Vagina (tissue), 2 donors: ENCODE measurements at regions not wholly inside any gene's neighbourhood (a gene's known extent, or its start where the extent isn't known, plus 50 kb on each side); places are given as distances from the start of the nearest gene placed in this dataset.

Experiments
- CTCF ChIP-seq, 3 experiments: fragments of 450-650 bp in 2 of 3; fragments of 200-600 bp in 1 of 3; sonication (generic) in 1 of 3; IDR thresholded peaks; one replicate each; pipeline ENCODE4 v1.5.1; 2017 to 2019; ENCODE audit warnings: antibody characterized with exemption in 3 of 3, mild to moderate bottlenecking in 2 of 3, moderate library complexity in 2 of 3
- POLR2A ChIP-seq, 2 donors: fragments of 450-650 bp; IDR thresholded peaks; one replicate each; pipeline ENCODE4 v1.6.1; 2017; ENCODE audit warnings: antibody characterized with exemption in 2 of 2, mild to moderate bottlenecking in 2 of 2, moderate library complexity in 2 of 2
- POLR2AphosphoS5 ChIP-seq, 2 donors: sonication (generic); formaldehyde crosslinking; IDR thresholded peaks; one replicate each; pipeline ENCODE4 v1.9.0; 2017; ENCODE audit warnings: antibody characterized with exemption in 2 of 2, mild to moderate bottlenecking in 2 of 2, low read depth in 1 of 2; ENCODE audit not compliant: insufficient read depth in 1 of 2

DNA sequence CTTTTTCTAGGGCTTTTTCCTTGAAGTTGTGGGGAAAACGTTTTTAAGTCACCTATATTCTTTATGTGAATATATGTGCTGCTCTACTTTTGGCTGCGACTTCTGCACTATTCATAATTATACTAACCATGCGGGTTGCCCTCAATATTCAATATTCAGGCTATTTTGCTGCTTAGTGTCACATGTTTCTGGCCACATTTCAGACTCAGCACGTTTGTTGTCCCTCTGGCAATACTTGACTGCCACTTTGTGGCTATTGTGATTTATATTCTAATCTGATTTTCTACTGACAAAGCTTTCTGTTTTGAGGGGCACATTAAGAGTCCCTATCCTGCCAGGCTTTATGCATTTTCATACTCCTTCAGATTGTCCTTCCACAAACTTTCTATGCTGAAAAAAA is 63.9 kb upstream of the CT45A1 start:
- TF ChIP-seq CTCF (IDR thresholded peaks at IDR 0.05): no peak
- TF ChIP-seq POLR2AphosphoS5 (IDR thresholded peaks at IDR 0.05; ENCODE audit: insufficient read depth in 1 of 2, low read depth in 1 of 2): no peak
- TF ChIP-seq POLR2A (IDR thresholded peaks at IDR 0.05): no peak
